HepG2 (cell line): ENCODE measurements at regions not wholly inside any gene's neighbourhood (a gene's known extent, or its start where the extent isn't known, plus 50 kb on each side); places are given as distances from the start of the nearest gene placed in this dataset.

Experiments used
- FOXJ3 ChIP-seq: sonication (generic); formaldehyde crosslinking; IDR thresholded peaks from 2 replicates; pipeline ENCODE4 v1.4.0; 2020; ENCODE audit warnings: missing genetic modification reagents, mild to moderate bottlenecking, borderline replicate concordance
- GABPB1 ChIP-seq: IDR thresholded peaks from 2 replicates; pipeline ENCODE4 v1.6.1; 2016; ENCODE audit warnings: mild to moderate bottlenecking, missing genetic modification reagents, moderate library complexity, missing compliant biosample characterization
- KLF6 ChIP-seq: IDR thresholded peaks from 2 replicates; pipeline ENCODE4 v1.8.0; 2016; ENCODE audit warnings: missing biosample characterization, missing genetic modification reagents
- SP4 ChIP-seq: sonication (generic); formaldehyde crosslinking; IDR thresholded peaks from 2 replicates; pipeline ENCODE4 v1.8.1; 2023; ENCODE audit warnings: mild to moderate bottlenecking, missing genetic modification reagents
- ZNF232 ChIP-seq: sonication (generic); formaldehyde crosslinking; IDR thresholded peaks from 2 replicates; pipeline ENCODE4 v1.4.0; 2020; ENCODE audit warnings: missing genetic modification reagents, borderline replicate concordance
- ZNF678 ChIP-seq: sonication (generic); formaldehyde crosslinking; IDR thresholded peaks from 2 replicates; pipeline ENCODE4 v1.4.0; 2020; ENCODE audit warnings: mild to moderate bottlenecking, missing genetic modification reagents
- TF ChIP-seq, protein P1 (sequence below): sonication (generic); formaldehyde crosslinking; IDR thresholded peaks from 2 replicates; pipeline ENCODE4 v1.5.0; 2020; ENCODE audit warnings: mild to moderate bottlenecking, missing genetic modification reagents, moderate library complexity
- TF ChIP-seq, protein P2 (sequence below): sonication (generic); IDR thresholded peaks from 2 replicates; pipeline ENCODE4 v1.6.1; 2016; ENCODE audit warnings: low read depth, borderline replicate concordance
- TF ChIP-seq, protein P3 (sequence below): sonication (generic); formaldehyde crosslinking; IDR thresholded peaks from 2 replicates; pipeline ENCODE4 v1.4.0; 2020; ENCODE audit warnings: missing genetic modification reagents
- TF ChIP-seq, protein P4 (sequence below): sonication (generic); formaldehyde crosslinking; IDR thresholded peaks from 2 replicates; pipeline ENCODE4 v1.4.0; 2020; ENCODE audit warnings: mild to moderate bottlenecking, missing genetic modification reagents

DNA sequence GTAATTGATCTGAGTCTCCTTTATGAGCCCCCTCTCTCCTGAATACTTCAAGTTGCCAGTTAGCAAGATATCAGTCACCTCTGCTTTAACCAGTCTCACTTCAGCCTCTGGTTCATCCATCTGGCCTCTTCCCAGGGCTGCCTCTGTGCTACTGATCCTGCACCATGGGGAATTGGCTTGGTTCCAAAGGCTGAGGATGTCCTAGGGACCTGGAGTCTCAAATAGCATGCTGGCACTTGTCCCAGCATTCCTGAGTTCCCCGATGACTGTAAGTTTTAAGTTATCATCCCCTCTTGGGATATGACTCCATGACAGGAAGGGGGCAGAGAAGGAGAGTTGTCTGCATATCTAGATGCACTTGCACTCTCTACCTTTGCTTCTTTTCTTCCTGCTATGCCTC is 252.0 kb downstream of the PTBP2 start:
- TF ChIP-seq, protein P1, sequence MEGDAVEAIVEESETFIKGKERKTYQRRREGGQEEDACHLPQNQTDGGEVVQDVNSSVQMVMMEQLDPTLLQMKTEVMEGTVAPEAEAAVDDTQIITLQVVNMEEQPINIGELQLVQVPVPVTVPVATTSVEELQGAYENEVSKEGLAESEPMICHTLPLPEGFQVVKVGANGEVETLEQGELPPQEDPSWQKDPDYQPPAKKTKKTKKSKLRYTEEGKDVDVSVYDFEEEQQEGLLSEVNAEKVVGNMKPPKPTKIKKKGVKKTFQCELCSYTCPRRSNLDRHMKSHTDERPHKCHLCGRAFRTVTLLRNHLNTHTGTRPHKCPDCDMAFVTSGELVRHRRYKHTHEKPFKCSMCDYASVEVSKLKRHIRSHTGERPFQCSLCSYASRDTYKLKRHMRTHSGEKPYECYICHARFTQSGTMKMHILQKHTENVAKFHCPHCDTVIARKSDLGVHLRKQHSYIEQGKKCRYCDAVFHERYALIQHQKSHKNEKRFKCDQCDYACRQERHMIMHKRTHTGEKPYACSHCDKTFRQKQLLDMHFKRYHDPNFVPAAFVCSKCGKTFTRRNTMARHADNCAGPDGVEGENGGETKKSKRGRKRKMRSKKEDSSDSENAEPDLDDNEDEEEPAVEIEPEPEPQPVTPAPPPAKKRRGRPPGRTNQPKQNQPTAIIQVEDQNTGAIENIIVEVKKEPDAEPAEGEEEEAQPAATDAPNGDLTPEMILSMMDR = no peak
- TF ChIP-seq, protein P2, sequence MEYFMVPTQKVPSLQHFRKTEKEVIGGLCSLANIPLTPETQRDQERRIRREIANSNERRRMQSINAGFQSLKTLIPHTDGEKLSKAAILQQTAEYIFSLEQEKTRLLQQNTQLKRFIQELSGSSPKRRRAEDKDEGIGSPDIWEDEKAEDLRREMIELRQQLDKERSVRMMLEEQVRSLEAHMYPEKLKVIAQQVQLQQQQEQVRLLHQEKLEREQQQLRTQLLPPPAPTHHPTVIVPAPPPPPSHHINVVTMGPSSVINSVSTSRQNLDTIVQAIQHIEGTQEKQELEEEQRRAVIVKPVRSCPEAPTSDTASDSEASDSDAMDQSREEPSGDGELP = no peak
- TF ChIP-seq ZNF678 = no peak
- TF ChIP-seq, protein P3, sequence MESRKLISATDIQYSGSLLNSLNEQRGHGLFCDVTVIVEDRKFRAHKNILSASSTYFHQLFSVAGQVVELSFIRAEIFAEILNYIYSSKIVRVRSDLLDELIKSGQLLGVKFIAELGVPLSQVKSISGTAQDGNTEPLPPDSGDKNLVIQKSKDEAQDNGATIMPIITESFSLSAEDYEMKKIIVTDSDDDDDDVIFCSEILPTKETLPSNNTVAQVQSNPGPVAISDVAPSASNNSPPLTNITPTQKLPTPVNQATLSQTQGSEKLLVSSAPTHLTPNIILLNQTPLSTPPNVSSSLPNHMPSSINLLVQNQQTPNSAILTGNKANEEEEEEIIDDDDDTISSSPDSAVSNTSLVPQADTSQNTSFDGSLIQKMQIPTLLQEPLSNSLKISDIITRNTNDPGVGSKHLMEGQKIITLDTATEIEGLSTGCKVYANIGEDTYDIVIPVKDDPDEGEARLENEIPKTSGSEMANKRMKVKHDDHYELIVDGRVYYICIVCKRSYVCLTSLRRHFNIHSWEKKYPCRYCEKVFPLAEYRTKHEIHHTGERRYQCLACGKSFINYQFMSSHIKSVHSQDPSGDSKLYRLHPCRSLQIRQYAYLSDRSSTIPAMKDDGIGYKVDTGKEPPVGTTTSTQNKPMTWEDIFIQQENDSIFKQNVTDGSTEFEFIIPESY (CRISPR knock-in tag) = no peak
- no peak for TF ChIP-seq FOXJ3 (CRISPR knock-in tag)
- TF ChIP-seq GABPB1 = no peak
- no peak for TF ChIP-seq ZNF232
- TF ChIP-seq, protein P4, sequence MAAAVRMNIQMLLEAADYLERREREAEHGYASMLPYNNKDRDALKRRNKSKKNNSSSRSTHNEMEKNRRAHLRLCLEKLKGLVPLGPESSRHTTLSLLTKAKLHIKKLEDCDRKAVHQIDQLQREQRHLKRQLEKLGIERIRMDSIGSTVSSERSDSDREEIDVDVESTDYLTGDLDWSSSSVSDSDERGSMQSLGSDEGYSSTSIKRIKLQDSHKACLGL (CRISPR knock-in tag) = no peak
- no peak for TF ChIP-seq KLF6 (CRISPR knock-in tag)
- TF ChIP-seq SP4 (CRISPR knock-in tag) = no peak
